B cell (primary cell): ENCODE measurements at regions not wholly inside any gene's neighbourhood (a gene's known extent, or its start where the extent isn't known, plus 50 kb on each side); places are given as distances from the start of the nearest gene placed in this dataset.

ENCODE experiments used
- ATAC-seq: fragments of 200-7000 bp; cut with Tn5 transposase; one replicate; pipeline ENCODE4 v1.10.0; 2021; ENCODE audit warnings: low read depth, mild to moderate bottlenecking, moderate number of reproducible peaks, moderate library complexity
- CTCF ChIA-PET: fragments of 350-600 bp; sonication (Branson Sonifier 250); formaldehyde crosslinking; loops from one replicate; lab custom pipeline; 2021; ENCODE audit warnings: antibody characterized with exemption, inconsistent platforms; lab: Charles Lee
- POLR2A ChIA-PET: fragments of 350-600 bp; sonication (Branson Sonifier 250); formaldehyde crosslinking; loops from one replicate; lab custom pipeline; 2021; ENCODE audit warnings: antibody characterized with exemption; lab: Charles Lee
- DNase-seq: peaks from one replicate; pipeline ENCODE4 v3.0.0; 2013
- H2AFZ ChIP-seq: 2 replicates; pipeline ENCODE4 v1.6.1; 2012; ENCODE audit warnings: mild to moderate bottlenecking, low read depth, low read length; ENCODE audit not compliant: insufficient read depth, poor library complexity, severe bottlenecking
- H3K27ac ChIP-seq, 2 donors: 1 replicate in 1 of 2; 2 replicates in 1 of 2; pipeline ENCODE4 v1.5.1; 2012 to 2013; ENCODE audit warnings: low read length in 2 of 2, mild to moderate bottlenecking in 2 of 2, moderate library complexity in 1 of 2
- H3K27me3 ChIP-seq, 4 experiments: fragments of 200-600 bp in 1 of 4; sonication (generic) in 1 of 4; replicated peaks in 1 of 4; 1 replicate in 2 of 4; 2 replicates in 2 of 4; pipeline versions ENCODE4 v1.6.1 to v1.7.0; 2013 to 2016; ENCODE audit warnings: low read length in 3 of 4, mild to moderate bottlenecking in 2 of 4, mixed read lengths in 1 of 4, moderate library complexity in 1 of 4; ENCODE audit not compliant: insufficient read depth in 4 of 4, control insufficient read depth in 3 of 4; ENCODE audit errors: control extremely low read depth in 1 of 4
- H3K36me3 ChIP-seq, 2 experiments: replicated peaks in 1 of 2; 1 replicate in 1 of 2; 2 replicates in 1 of 2; pipeline versions ENCODE4 v1.6.1 to v1.7.1; 2013; ENCODE audit warnings: low read length in 1 of 2; ENCODE audit not compliant: insufficient read depth in 2 of 2, control insufficient read depth in 1 of 2; ENCODE audit errors: control extremely low read depth in 1 of 2, extremely low read depth in 1 of 2
- H3K4me1 ChIP-seq, 2 donors: fragments of 200-600 bp in 1 of 2; sonication (generic) in 1 of 2; 1 replicate in 1 of 2; 2 replicates in 1 of 2; pipeline versions ENCODE4 v1.5.1 to v1.6.1; 2013 to 2017; ENCODE audit warnings: low read length in 2 of 2; ENCODE audit not compliant: control insufficient read depth in 2 of 2, insufficient read depth in 2 of 2
- H3K4me2 ChIP-seq: replicated peaks from 2 replicates; pipeline ENCODE3; 2012; ENCODE audit warnings: mild to moderate bottlenecking, low read depth, low read length; ENCODE audit not compliant: poor library complexity, severe bottlenecking
- H3K4me3 ChIP-seq, 5 experiments: fragments of 200-600 bp in 1 of 5; sonication (generic) in 1 of 5; 1 replicate in 3 of 5; 2 replicates in 2 of 5; pipeline versions ENCODE4 v1.5.1 to v1.7.0; 2011 to 2016; ENCODE audit warnings: low read length in 4 of 5, mild to moderate bottlenecking in 4 of 5, low read depth in 2 of 5, control low read depth in 1 of 5, moderate library complexity in 1 of 5; ENCODE audit not compliant: insufficient read depth in 1 of 5; ENCODE audit errors: control extremely low read depth in 1 of 5, extremely low read depth in 1 of 5
- H3K79me2 ChIP-seq: fragments of 200-600 bp; sonication (generic); one replicate; pipeline ENCODE4 v1.6.0; 2016; ENCODE audit warnings: low read length; ENCODE audit not compliant: control insufficient read depth, insufficient read depth
- H3K9ac ChIP-seq: fragments of 200-600 bp; sonication (generic); 2 replicates; pipeline ENCODE4 v1.6.1; 2017; ENCODE audit warnings: mild to moderate bottlenecking, low read length, moderate library complexity
- H3K9me3 ChIP-seq, 3 donors: one replicate each; pipeline versions ENCODE4 v1.6.1 to v1.7.1; 2013; ENCODE audit warnings: low read length in 2 of 3; ENCODE audit not compliant: control insufficient read depth in 2 of 3, insufficient read depth in 1 of 3; ENCODE audit errors: control extremely low read depth in 1 of 3
- H4K20me1 ChIP-seq: 2 replicates; pipeline ENCODE4 v1.6.0; 2012; ENCODE audit warnings: mild to moderate bottlenecking, low read length; ENCODE audit not compliant: insufficient read depth, control insufficient read depth, poor library complexity, severe bottlenecking
- H3K27ac Mint-ChIP-seq: one replicate; pipeline ENCODE4 v1.8.0; 2021; ENCODE audit warnings: mixed read lengths
- H3K27me3 Mint-ChIP-seq: one replicate; pipeline ENCODE4 v1.8.0; 2021; ENCODE audit warnings: mixed read lengths
- H3K4me1 Mint-ChIP-seq: one replicate; pipeline ENCODE4 v1.8.0; 2021; ENCODE audit warnings: mixed read lengths
- H3K4me3 Mint-ChIP-seq: one replicate; pipeline ENCODE4 v1.8.0; 2021; ENCODE audit warnings: mixed read lengths
- H3K9me3 Mint-ChIP-seq: one replicate; pipeline ENCODE4 v1.8.0; 2022; ENCODE audit warnings: mixed read lengths; ENCODE audit not compliant: insufficient read depth
- EZH2 ChIP-seq: IDR thresholded peaks from 2 replicates; pipeline ENCODE4 v1.6.1; 2012; ENCODE audit warnings: borderline replicate concordance, low read depth, mild to moderate bottlenecking, moderate library complexity, low read length; ENCODE audit not compliant: insufficient read depth, poor library complexity, severe bottlenecking
- WGBS: methylation state at CpG from one replicate; pipeline ENCODE4 v1.1.5; 2013; ENCODE audit warnings: missing lambda C conversion rate; ENCODE audit not compliant: insufficient coverage; 5-methylcytosine and 5-hydroxymethylcytosine counted together
- intact Hi-C: fragments of 100-400 bp; cut with micrococcal nuclease; formaldehyde crosslinking; loops from one replicate; pipeline ENCODE4 v1.10.0; 2022
- TF ChIP-seq, protein P1 (sequence below): fragments of 200-600 bp; IDR thresholded peaks from one replicate; pipeline ENCODE4 v1.8.0; 2022; ENCODE audit warnings: antibody characterized with exemption, mild to moderate bottlenecking

DNA sequence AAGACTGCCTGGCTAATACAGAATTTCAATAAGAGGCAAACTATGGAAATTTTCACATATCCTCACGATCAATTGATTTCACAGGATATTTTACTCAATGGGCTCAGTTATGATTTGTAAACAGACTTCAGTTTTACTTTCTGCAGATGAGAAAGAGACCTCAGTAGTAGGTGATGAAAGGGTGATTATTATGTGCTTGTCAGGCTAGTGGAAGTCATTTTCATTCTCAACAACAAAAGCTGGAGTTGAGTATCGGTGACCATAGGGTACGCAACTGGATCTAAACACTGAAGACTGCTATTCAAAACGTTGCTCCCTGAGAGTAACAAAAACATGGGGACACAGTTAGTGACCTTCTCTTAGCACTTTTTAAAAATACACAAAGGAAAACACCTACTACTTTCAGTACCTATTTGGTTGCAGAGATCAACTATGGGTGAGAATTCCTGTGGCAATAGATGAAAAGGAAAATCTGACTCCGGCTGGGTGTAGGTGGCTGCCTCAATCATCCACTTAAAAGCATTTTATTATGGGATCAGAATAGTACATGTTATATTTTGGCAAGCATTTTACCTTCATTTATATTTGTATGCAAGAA lies 126.2 kb upstream of the VRK2 start:
- Histone ChIP-seq H3K4me3 (no peak overlapping the region), H3K36me3 (no peaks in the 10 kb centered on the region), H3K9ac (no peak overlapping the region), H4K20me1 (no peaks in the 10 kb centered on the region), H2AFZ (no peak overlapping the region), H3K4me1 (no peaks in the 10 kb centered on the region), H3K27me3 (no peaks in the 10 kb centered on the region), H3K27ac (no peak overlapping the region), H3K9me3 (no peaks in the 10 kb centered on the region), H3K79me2 (no peaks in the 10 kb centered on the region), H3K4me2 (no peak overlapping the region)
- no CpG with 5 or more reads among the region's 5 CpGs for WGBS
- Mint-ChIP-seq H3K9me3 (peaks cover 1% of the 10 kb centered on the region), H3K27ac (no peak overlapping the region), H3K4me1 (peaks cover 4% of the 10 kb centered on the region), H3K27me3 (no peaks in the 10 kb centered on the region), H3K4me3 (no peak overlapping the region)
- CTCF ChIA-PET = no interaction called here
- intact Hi-C loops = no loop called here
- DNase-seq (no peak), ATAC-seq (no peak)
- POLR2A ChIA-PET = interaction anchor here (0.6 kb wide), 1 partner anchor 316 kb away, joined by 4 read pairs; no protein-coding TSS in a partner anchor
- TF ChIP-seq EZH2 = no peak
- TF ChIP-seq, protein P1, sequence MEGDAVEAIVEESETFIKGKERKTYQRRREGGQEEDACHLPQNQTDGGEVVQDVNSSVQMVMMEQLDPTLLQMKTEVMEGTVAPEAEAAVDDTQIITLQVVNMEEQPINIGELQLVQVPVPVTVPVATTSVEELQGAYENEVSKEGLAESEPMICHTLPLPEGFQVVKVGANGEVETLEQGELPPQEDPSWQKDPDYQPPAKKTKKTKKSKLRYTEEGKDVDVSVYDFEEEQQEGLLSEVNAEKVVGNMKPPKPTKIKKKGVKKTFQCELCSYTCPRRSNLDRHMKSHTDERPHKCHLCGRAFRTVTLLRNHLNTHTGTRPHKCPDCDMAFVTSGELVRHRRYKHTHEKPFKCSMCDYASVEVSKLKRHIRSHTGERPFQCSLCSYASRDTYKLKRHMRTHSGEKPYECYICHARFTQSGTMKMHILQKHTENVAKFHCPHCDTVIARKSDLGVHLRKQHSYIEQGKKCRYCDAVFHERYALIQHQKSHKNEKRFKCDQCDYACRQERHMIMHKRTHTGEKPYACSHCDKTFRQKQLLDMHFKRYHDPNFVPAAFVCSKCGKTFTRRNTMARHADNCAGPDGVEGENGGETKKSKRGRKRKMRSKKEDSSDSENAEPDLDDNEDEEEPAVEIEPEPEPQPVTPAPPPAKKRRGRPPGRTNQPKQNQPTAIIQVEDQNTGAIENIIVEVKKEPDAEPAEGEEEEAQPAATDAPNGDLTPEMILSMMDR = no peak

DNA sequence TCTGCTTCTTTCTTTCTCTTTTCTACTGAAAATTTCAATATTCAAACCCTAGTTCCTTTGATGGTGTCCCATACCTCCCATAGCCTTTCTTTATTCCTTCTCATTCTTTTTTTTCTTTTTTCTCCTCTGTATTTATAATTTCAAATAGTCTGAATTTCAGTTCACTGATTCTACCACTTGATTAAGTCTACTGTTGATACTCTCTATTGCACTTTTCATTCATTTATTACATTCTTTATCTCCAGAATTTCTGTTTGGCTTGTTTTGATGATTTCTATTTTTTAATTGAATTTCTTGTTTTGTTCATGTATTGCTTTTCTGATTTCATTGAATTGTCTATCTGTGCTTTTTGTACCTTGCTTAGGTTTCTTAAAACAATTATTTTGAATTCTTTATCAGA lies 111.9 kb upstream of the VRK2 start:
- no peaks in the 10 kb centered on the region for H4K20me1 ChIP-seq
- H3K4me2 ChIP-seq = no peak overlapping the region
- Mint-ChIP-seq H3K27ac (no peak overlapping the region), H3K27me3 (no peaks in the 10 kb centered on the region), H3K4me1 (no peaks in the 10 kb centered on the region), H3K4me3 (no peak overlapping the region), H3K9me3 (peaks cover 20% of the 10 kb centered on the region)
- H3K27me3 ChIP-seq = no peaks in the 10 kb centered on the region
- H3K9me3 ChIP-seq = peaks cover 3 to 19% (median 16%) of the 10 kb centered on the region in 3 donors
- DNase-seq (no peak), ATAC-seq (no peak)
- ChIA-PET POLR2A (no interaction called here), CTCF (no interaction called here)
- H3K36me3 ChIP-seq = no peaks in the 10 kb centered on the region
- intact Hi-C loops = no loop called here
- H3K9ac ChIP-seq = no peak overlapping the region
- TF ChIP-seq, protein P1 = no peak
- TF ChIP-seq EZH2 = no peak
- H3K4me3 ChIP-seq = no peak overlapping the region
- H3K27ac ChIP-seq = no peak overlapping the region
- no peak overlapping the region for H2AFZ ChIP-seq
- no peaks in the 10 kb centered on the region for H3K4me1 ChIP-seq
- no peaks in the 10 kb centered on the region for H3K79me2 ChIP-seq
